ENCODE measurements at regions not wholly inside any gene's neighbourhood (a gene's known extent, or its start where the extent isn't known, plus 50 kb on each side); places are given as distances from the start of the nearest gene placed in this dataset.

DNA sequence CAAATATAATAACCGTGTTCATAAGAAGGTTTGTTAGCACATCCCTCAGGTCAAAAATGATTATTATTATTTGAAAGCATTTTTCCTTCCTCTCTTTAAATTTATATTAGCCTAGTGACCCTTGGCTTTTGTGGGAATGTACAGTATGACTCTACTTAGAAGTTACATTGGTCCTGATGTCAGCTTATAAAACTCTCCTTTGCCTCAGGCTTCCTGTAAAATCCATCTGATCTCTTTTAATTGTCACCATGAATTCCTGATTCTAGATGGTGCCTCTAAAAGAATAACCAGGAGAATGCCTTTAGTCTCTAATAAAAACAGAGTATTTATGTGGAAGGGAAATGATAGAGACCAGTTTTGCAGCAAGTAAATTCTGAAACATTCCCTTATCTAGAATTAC lies 1134.4 kb downstream of the XPNPEP1 start:
- Histone ChIP-seq H3K4me2 (no peak overlapping the region), H3K4me3 (no peak overlapping the region), H3K79me2 (replicated peaks; ENCODE audit: insufficient read depth) (no peaks in the 10 kb centered on the region), H3K27me3 (ENCODE audit: insufficient read depth) (no peaks in the 10 kb centered on the region), H3K9me2 (ENCODE audit: insufficient read depth) (peaks cover 8% of the 10 kb centered on the region; the same call in 1 of the 2 replicates), H3K27ac (ENCODE audit: low read depth) (no peak overlapping the region), H3F3A (replicated peaks; ENCODE audit: low read depth) (no peaks in the 10 kb centered on the region), H3K4me1 (ENCODE audit: insufficient read depth) (no peaks in the 10 kb centered on the region), H3K36me3 (ENCODE audit: insufficient read depth) (0 out of 2 replicates have a peak, but pooled peaks cover 3% of the 10 kb centered on the region), H4K20me1 (replicated peaks; ENCODE audit: insufficient read depth) (no peaks in the 10 kb centered on the region), H2AFZ (no peak overlapping the region)
- TF ChIP-seq POLR2AphosphoS5 (IDR thresholded peaks at IDR 0.05; ENCODE audit: low read depth): no peak
- no peak for TF ChIP-seq EZH2phosphoT487 (IDR thresholded peaks at IDR 0.05; ENCODE audit: unreplicated experiment)
- TF ChIP-seq, protein P1, sequence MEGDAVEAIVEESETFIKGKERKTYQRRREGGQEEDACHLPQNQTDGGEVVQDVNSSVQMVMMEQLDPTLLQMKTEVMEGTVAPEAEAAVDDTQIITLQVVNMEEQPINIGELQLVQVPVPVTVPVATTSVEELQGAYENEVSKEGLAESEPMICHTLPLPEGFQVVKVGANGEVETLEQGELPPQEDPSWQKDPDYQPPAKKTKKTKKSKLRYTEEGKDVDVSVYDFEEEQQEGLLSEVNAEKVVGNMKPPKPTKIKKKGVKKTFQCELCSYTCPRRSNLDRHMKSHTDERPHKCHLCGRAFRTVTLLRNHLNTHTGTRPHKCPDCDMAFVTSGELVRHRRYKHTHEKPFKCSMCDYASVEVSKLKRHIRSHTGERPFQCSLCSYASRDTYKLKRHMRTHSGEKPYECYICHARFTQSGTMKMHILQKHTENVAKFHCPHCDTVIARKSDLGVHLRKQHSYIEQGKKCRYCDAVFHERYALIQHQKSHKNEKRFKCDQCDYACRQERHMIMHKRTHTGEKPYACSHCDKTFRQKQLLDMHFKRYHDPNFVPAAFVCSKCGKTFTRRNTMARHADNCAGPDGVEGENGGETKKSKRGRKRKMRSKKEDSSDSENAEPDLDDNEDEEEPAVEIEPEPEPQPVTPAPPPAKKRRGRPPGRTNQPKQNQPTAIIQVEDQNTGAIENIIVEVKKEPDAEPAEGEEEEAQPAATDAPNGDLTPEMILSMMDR (conservative IDR thresholded peaks at IDR 0.05; ENCODE audit: low read depth in 2 of 2): no peak
- TF ChIP-seq STAT1 (IDR thresholded peaks at IDR 0.05; ENCODE audit: unreplicated experiment): no peak
- TF ChIP-seq, protein P2, sequence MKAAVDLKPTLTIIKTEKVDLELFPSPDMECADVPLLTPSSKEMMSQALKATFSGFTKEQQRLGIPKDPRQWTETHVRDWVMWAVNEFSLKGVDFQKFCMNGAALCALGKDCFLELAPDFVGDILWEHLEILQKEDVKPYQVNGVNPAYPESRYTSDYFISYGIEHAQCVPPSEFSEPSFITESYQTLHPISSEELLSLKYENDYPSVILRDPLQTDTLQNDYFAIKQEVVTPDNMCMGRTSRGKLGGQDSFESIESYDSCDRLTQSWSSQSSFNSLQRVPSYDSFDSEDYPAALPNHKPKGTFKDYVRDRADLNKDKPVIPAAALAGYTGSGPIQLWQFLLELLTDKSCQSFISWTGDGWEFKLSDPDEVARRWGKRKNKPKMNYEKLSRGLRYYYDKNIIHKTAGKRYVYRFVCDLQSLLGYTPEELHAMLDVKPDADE (IDR thresholded peaks at IDR 0.05): no peak
- TF ChIP-seq, protein P3, sequence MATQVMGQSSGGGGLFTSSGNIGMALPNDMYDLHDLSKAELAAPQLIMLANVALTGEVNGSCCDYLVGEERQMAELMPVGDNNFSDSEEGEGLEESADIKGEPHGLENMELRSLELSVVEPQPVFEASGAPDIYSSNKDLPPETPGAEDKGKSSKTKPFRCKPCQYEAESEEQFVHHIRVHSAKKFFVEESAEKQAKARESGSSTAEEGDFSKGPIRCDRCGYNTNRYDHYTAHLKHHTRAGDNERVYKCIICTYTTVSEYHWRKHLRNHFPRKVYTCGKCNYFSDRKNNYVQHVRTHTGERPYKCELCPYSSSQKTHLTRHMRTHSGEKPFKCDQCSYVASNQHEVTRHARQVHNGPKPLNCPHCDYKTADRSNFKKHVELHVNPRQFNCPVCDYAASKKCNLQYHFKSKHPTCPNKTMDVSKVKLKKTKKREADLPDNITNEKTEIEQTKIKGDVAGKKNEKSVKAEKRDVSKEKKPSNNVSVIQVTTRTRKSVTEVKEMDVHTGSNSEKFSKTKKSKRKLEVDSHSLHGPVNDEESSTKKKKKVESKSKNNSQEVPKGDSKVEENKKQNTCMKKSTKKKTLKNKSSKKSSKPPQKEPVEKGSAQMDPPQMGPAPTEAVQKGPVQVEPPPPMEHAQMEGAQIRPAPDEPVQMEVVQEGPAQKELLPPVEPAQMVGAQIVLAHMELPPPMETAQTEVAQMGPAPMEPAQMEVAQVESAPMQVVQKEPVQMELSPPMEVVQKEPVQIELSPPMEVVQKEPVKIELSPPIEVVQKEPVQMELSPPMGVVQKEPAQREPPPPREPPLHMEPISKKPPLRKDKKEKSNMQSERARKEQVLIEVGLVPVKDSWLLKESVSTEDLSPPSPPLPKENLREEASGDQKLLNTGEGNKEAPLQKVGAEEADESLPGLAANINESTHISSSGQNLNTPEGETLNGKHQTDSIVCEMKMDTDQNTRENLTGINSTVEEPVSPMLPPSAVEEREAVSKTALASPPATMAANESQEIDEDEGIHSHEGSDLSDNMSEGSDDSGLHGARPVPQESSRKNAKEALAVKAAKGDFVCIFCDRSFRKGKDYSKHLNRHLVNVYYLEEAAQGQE (IDR thresholded peaks at IDR 0.05; ENCODE audit: unreplicated experiment): no peak
- TF ChIP-seq JUNB (IDR thresholded peaks at IDR 0.05; ENCODE audit: unreplicated experiment): no peak
- TF ChIP-seq NANOG (IDR thresholded peaks at IDR 0.05; ENCODE audit: borderline replicate concordance): no peak
- no peak for TF ChIP-seq ZNF114 (CRISPR knock-in tag; IDR thresholded peaks at IDR 0.05)
- TF ChIP-seq CREB1 (CRISPR knock-in tag; IDR thresholded peaks at IDR 0.05; ENCODE audit: low read depth): no peak
- no peak for TF ChIP-seq ZNF331 (CRISPR knock-in tag; IDR thresholded peaks at IDR 0.05; ENCODE audit: low read depth)
- no peak for TF ChIP-seq EZH2 (IDR thresholded peaks at IDR 0.05; ENCODE audit: low read depth, unreplicated experiment)
- TF ChIP-seq, protein P4, sequence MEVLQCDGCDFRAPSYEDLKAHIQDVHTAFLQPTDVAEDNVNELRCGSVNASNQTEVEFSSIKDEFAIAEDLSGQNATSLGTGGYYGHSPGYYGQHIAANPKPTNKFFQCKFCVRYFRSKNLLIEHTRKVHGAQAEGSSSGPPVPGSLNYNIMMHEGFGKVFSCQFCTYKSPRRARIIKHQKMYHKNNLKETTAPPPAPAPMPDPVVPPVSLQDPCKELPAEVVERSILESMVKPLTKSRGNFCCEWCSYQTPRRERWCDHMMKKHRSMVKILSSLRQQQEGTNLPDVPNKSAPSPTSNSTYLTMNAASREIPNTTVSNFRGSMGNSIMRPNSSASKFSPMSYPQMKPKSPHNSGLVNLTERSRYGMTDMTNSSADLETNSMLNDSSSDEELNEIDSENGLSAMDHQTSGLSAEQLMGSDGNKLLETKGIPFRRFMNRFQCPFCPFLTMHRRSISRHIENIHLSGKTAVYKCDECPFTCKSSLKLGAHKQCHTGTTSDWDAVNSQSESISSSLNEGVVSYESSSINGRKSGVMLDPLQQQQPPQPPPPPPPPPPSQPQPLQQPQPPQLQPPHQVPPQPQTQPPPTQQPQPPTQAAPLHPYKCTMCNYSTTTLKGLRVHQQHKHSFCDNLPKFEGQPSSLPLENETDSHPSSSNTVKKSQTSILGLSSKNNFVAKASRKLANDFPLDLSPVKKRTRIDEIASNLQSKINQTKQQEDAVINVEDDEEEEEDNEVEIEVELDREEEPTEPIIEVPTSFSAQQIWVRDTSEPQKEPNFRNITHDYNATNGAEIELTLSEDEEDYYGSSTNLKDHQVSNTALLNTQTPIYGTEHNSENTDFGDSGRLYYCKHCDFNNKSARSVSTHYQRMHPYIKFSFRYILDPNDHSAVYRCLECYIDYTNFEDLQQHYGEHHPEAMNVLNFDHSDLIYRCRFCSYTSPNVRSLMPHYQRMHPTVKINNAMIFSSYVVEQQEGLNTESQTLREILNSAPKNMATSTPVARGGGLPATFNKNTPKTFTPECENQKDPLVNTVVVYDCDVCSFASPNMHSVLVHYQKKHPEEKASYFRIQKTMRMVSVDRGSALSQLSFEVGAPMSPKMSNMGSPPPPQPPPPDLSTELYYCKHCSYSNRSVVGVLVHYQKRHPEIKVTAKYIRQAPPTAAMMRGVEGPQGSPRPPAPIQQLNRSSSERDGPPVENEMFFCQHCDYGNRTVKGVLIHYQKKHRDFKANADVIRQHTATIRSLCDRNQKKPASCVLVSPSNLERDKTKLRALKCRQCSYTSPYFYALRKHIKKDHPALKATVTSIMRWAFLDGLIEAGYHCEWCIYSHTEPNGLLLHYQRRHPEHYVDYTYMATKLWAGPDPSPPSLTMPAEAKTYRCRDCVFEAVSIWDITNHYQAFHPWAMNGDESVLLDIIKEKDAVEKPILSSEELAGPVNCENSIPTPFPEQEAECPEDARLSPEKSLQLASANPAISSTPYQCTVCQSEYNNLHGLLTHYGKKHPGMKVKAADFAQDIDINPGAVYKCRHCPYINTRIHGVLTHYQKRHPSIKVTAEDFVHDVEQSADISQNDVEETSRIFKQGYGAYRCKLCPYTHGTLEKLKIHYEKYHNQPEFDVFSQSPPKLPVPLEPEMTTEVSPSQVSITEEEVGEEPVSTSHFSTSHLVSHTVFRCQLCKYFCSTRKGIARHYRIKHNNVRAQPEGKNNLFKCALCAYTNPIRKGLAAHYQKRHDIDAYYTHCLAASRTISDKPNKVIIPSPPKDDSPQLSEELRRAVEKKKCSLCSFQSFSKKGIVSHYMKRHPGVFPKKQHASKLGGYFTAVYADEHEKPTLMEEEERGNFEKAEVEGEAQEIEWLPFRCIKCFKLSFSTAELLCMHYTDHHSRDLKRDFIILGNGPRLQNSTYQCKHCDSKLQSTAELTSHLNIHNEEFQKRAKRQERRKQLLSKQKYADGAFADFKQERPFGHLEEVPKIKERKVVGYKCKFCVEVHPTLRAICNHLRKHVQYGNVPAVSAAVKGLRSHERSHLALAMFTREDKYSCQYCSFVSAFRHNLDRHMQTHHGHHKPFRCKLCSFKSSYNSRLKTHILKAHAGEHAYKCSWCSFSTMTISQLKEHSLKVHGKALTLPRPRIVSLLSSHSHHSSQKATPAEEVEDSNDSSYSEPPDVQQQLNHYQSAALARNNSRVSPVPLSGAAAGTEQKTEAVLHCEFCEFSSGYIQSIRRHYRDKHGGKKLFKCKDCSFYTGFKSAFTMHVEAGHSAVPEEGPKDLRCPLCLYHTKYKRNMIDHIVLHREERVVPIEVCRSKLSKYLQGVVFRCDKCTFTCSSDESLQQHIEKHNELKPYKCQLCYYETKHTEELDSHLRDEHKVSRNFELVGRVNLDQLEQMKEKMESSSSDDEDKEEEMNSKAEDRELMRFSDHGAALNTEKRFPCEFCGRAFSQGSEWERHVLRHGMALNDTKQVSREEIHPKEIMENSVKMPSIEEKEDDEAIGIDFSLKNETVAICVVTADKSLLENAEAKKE (CRISPR knock-in tag; IDR thresholded peaks at IDR 0.05): no peak
- Mint-ChIP-seq H3K4me3 (no peak overlapping the region), H3K4me1 (no peaks in the 10 kb centered on the region), H3K27ac (no peak overlapping the region), H3K9me3 (peaks cover 39% of the 10 kb centered on the region), H3K27me3 (ENCODE audit: insufficient read depth, low read depth, poor library complexity) (peaks cover under 1% of the 10 kb centered on the region), H3K36me3 (ENCODE audit: low read depth) (peaks cover 28% of the 10 kb centered on the region)
- DNase-seq (ENCODE audit: low spot score) (no peak), ATAC-seq (no peak)

All from GM23338 (cell line).